ENCODE measurements at regions not wholly inside any gene's neighbourhood (a gene's known extent, or its start where the extent isn't known, plus 50 kb on each side); places are given as distances from the start of the nearest gene placed in this dataset.
"Not testable (repeated sequence)": the region's sequence is repeated elsewhere in the genome, so short reads cannot be mapped to it uniquely, and the experiment has no call there.

DNA sequence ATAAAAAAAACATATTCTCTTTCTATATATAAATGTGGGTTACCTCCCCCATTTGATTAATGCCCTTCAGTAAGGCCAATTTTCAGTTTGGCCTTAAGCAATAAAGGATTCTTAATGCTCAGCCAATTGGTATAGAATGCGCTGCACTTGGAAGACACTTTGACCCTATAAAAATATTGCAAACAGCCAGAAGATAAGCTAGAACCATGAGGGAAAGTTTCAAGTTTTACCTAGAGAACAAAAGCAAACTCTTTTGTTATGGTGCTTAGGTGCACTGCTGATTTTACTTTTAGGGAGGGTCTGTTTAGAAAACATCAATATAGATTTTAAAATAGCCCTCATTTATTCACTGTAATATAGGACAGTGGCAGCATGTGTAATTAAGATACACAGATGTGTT is 251.6 kb upstream of the SLC16A7 start:
- no peak for DNase-seq

DNA sequence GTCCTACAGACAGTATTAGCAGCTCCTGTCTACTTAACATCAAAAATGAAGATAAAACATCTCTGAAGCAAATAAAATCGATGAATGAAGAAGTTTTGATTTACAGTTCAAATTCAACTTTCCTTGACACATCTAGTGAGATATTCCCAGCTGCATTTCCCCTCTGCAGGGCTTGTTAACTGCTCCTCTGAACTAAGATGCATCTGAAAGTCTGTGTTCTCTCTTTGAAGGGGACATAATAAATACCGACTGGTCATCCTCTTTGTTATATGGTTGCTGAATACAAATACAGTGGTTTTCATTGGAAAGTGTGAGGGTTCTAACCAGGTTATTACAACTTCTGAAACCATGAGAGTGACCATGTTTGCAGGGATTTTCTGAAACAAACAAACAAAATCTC is 266.4 kb upstream of the SLC16A7 start:
- no peak for DNase-seq

- not testable (repeated sequence) for DNase-seq
Measured at GRCh38 chr12:59328395-59329075, 267.3 kb upstream of the SLC16A7 start.

DNA sequence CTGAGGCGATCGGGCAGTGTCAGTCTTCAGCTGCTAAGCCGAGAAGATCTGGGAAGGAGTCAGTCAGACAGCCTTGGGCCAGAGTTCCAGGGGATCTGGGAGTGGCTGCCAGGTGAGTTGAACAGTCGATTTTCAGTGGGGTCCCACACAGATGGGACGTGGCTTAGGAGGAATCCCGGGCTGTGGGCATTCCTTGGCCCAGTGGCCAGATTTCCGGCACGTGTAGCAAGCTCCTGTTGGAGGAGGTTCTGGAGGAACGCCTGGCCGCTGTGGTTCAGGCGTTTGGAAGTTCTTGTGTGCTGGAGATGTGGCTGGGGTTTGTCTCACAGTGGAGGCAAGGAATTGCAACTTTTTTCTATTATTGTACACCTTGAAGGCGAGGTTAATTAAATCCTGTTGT is 269.4 kb upstream of the SLC16A7 start:
- not testable (repeated sequence) for DNase-seq

DNA sequence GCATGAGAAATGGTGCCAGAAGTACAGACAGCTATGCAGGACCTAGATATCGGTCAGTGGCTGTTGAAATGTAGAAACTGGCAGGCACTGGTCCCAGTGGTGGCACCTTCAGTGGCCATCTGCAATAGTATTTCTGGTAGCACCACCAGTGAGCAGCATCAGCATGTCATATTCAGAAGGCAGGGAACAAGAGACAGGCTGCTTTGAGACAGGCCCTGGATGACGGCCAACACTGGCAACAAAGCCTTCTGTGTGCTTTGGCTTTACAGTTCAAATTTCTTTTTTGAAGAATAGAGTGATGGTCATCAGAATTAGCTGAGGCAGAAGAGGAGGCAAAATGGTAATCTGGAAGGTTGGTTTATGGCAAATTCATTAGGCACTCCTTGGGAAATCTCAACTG is 273.4 kb upstream of the SLC16A7 start:
- peak; percentile 49 for DNase-seq

DNA sequence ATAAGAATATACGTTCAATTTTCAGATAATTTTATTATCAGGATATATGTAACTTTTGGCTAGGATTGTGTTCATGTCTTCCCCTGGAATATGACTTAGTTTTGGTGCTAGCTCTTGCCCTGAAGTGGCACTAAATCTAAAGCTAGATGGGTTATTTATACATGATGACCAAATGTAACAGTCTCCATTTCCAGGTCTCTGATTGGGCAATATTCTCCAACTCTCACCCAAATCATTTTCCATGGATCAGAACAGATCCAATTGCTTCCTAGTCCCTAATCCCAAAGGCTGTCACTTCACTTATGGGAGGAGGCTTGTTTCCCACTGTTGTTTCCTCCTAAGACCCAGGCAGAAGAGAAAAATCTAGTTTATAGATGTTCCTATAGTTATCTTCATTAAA is 274.6 kb upstream of the SLC16A7 start:
- DNase-seq = no peak

DNA sequence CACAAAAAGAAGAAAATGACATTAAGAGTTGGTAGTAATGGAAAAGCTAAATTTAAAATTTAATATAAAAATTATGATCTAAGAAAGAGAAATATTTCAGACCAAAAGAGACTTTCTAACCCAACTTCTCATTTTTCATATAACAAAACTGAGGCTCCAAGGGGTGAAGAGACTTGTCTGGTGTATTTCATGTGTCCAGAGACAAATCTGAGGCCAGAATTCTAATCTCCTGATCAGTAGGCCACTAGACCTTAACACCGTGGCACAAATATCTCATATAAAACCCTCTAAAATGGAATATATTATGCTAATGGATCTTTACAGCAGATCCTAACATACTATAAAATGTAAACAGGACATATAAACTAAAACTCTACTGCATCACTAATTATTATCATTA is 275.7 kb upstream of the SLC16A7 start:
- no peak for DNase-seq

DNA sequence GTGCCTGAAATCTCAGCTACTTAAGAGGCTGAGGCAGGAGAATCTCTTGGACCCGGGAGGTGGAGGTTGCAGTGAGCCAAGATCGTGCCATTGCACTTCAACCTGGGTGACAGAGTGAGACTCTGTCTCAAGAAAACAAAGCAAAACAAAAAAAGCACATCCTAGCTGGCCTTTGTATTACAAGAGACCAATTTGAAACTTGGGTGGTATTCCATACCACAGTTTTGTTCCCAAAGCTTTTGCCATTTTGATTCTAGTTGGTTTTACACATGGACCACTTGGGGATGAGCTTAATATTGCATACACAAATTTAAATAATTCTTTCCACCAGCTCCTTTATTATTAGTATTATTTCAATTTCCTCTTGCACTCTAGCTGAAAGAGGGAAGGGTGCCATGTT is 276.9 kb upstream of the SLC16A7 start:
- no peak for DNase-seq

- DNase-seq = peak; percentile 47
Measured at GRCh38 chr12:59317598-59317997, 278.2 kb upstream of the SLC16A7 start.

- DNase-seq = no peak
Measured at GRCh38 chr12:59316938-59317337, 278.9 kb upstream of the SLC16A7 start.

GRCh38 chr12:59316354-59316753 is 279.5 kb upstream of the SLC16A7 start:
- not testable (repeated sequence) for DNase-seq

- DNase-seq = no peak
Measured at GRCh38 chr12:59314209-59314608, 281.6 kb upstream of the SLC16A7 start.

DNA sequence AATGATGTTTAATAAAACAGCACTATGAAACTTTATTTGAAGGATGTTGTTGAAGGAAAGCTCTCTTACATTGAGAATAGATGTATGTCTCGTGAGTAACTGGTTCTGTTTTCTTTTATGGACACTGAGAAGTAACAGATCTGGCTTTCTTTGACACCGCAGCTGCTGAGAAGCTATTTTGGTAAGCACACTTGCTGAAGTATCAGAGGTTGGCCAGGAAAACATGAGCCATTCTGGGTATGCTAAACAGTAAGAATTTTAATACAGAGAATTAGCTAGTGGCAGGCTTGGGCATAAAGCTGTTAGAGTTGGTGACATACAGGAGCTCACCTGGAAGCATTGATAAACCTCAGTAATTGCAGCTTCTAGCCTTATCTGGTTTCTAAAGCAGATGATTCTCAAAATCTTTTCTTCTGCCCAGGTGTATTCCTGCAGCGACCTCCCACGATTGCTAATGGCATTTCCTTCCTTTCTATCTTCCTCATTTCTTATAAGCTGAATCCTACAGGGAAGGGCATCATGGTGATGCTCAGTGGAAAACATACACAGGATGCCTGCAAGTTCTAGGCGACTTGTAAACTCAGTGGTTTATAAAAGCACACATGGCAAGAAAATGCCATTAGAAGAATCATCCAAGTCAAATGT is 291.6 kb upstream of the SLC16A7 start:
- no peak for DNase-seq

- no peak for DNase-seq
Measured at GRCh38 chr12:59298296-59298695, 297.5 kb upstream of the SLC16A7 start.

DNA sequence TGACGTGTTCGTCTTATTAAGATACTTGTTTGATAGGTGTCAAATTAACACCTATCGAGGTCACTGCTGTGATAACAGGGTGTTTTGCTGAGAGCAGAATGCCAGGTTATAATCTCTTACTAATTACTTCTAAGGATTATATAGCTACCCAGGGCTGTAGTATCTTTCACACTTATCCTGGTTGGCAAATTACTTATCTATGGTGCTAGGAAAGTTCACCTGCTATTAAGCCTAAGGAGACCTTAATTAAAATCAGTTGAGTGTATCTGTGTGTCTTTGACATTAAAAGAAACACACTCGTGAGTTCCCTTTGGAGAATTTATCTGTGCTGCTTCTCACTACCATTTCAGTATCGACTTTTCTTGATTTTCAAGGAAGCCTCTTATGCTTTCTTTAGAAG is 301.6 kb upstream of the SLC16A7 start:
- no peak for DNase-seq

DNA sequence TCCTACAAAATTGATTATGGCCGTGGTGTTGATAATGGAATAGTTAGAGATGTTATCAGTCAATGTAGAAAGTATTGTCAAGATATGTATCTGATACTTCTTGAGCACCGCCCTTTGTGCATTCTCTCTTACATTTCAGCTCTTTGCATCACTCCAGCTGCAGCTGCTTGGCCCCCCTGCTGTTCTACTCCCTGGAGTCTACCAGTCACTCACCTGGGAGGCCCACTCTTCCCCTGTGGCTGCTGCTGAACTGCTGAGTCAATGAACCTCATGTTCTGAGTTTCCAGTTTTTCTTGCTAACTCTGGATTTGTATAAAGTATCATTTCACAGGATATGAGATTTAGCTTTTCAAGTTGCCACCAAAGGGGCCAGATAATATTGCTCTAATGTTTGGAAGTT is 312.8 kb upstream of the SLC16A7 start:
- DNase-seq = no peak

DNA sequence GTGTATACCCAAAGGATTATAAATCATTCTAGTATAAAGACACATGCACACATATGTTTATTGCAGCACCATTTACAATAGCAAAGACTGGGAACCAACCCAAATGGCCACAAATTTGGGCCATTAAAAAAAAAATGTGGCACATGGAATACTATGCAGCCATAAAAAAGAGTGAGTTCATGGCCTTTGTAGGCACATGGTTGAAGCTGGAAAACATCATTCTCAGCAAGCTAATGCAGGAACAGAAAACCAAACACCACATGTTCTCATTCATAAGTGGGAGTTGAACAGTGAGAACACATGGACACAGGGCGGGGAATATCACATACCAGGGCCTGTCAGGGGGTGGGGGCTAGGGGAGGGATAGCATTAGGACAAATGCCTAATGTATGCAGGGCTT is 322.3 kb upstream of the SLC16A7 start:
- DNase-seq = not testable (repeated sequence)

DNA sequence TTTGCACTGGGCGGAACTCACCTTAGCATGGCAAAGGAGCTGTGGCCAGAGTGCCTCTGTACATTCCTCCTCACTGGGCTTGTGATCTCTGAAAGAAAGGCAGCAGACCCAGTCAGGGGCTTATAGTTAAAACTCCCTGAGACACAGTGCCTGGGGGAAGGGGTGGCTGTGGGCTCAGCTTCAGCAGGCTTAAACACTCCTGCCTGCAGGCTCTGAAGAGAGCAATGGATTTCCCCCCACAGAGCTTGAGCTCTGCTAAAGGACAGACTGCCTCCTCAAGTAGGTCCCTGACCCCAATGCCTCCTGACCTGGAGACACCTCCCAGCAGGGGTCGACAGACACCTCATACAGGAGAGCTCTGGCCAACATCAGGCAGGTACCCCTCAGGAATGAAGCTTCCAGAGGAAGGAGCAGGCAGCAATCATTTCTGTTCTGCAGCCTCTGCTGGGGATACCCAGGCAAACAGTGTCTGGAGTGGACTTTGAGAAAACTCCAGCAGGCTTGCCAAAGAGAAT is 327.5 kb upstream of the SLC16A7 start:
- peak; percentile 56 for DNase-seq

GRCh38 chr12:59260202-59260601 is 335.6 kb upstream of the SLC16A7 start:
- no peak for DNase-seq

GRCh38 chr12:59252731-59253130 is 332.4 kb upstream of the LRIG3 start:
- no peak for DNase-seq

DNA sequence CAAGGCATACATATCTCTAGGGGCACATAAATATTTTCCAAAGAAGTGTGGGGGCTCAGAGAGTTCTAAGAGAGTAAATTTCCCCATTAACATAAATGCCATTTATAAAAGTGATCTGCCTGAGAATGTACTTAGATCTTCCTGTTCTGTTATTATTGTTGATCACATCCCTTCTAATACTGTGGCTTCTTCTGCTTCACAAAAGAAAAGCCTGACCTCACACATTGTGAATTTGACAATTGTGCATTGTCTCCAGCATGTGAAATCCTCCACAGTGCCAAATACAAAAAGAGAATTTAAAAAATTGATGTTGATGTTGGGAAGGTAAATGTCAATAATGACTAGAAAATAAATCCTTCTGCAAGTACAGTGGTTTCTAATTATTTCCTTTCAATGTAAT is 330.5 kb upstream of the LRIG3 start:
- DNase-seq = no peak

- DNase-seq = no peak
Measured at GRCh38 chr12:59240048-59240447, 319.7 kb upstream of the LRIG3 start.

DNA sequence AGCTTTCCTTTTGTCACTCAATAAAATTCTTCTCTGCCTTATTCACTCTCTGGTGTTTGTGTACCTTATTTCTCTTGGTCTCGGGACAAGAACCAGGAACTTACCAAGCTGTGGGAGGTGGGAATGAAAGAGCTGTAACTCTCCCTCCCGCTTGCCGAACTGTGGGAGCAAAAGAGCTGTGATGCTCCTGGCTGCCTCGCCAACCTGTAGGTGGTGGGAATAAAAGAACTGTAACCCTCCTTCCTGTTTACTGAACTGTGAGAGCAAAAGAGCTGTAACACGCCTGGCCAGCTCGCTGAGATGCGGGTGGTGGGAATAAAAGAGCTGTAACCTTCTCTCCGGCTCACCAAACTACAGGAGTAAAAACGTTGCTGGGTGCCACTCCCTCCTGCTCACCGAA is 314.1 kb upstream of the LRIG3 start:
- DNase-seq = no peak

DNA sequence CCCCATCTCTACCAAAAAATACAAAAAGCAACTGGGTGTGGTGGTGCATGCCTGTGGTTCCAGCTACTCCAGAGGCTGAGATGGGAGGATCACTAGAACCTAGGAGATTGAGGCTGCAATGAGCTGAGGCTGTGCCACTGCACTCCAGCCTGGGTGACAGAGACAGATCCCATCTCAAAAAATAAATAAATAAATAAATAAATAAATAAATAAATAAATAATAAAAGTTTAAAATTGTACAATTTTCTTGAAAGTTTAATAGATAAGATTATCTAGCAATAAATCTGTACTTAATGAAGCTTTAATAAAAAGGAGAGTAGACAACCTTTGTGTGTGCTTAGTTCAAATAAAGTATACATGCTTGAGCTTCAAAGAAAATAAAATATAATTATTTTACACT is 310.0 kb upstream of the LRIG3 start:
- DNase-seq = no peak

- no peak for DNase-seq
Measured at GRCh38 chr12:59219148-59219547, 298.8 kb upstream of the LRIG3 start.
